ENCODE measurements at regions not wholly inside any gene's neighbourhood (a gene's known extent, or its start where the extent isn't known, plus 50 kb on each side); places are given as distances from the start of the nearest gene placed in this dataset.

GRCh38 chr9:108277216-108277615, 578.6 kb downstream of the ACTL7B start:
- Histone ChIP-seq H3K36me3 (no peaks in the 10 kb centered on the region), H3K4me1 (peaks cover 0 to 7% (median 5%) of the 10 kb centered on the region in 9 donors), H3K27me3 (no peaks in the 10 kb centered on the region), H3K9me3 (no peaks in the 10 kb centered on the region), H3K4me3 (no peak overlapping the region), H3K27ac (no peak overlapping the region)
- no peak for DNase-seq
- TF ChIP-seq CTCF (IDR thresholded peaks at IDR 0.05), result no peak
- intact Hi-C loops (cut with DNase I), result loop anchor here in 4 of 10 donors (10.0 kb wide), 2 partner anchors 288 to 812 kb away; no protein-coding TSS in a partner anchor
- no peak for ATAC-seq

GRCh38 chr9:108275906-108276305, 579.9 kb downstream of the ACTL7B start:
- Histone ChIP-seq H3K4me1 (peaks cover 0 to 11% (median 8%) of the 10 kb centered on the region in 9 donors), H3K36me3 (no peaks in the 10 kb centered on the region), H3K9me3 (no peaks in the 10 kb centered on the region), H3K4me3 (no peak overlapping the region), H3K27me3 (no peaks in the 10 kb centered on the region), H3K27ac (no peak overlapping the region)
- no peak for TF ChIP-seq CTCF (IDR thresholded peaks at IDR 0.05)
- 86 to 91% methylated on average over 2 of the region's 2 CpGs for WGBS, 2 donors
- DNase-seq (no peak), ATAC-seq (no peak)
- intact Hi-C loops (cut with DNase I), result loop anchor here in 4 of 10 donors (10.0 kb wide), 2 partner anchors 289 to 811 kb away; no protein-coding TSS in a partner anchor

- DNase-seq (no peak), ATAC-seq (no peak)
- Histone ChIP-seq H3K27ac (no peak overlapping the region), H3K36me3 (no peaks in the 10 kb centered on the region), H3K27me3 (no peaks in the 10 kb centered on the region), H3K4me3 (no peak overlapping the region), H3K4me1 (peaks cover 0 to 18% (median 8%) of the 10 kb centered on the region in 9 donors), H3K9me3 (no peaks in the 10 kb centered on the region)
- no peak for TF ChIP-seq CTCF (IDR thresholded peaks at IDR 0.05)
- 76 to 82% methylated on average over 5 of the region's 5 CpGs for WGBS, 2 donors
- intact Hi-C loops (cut with DNase I), result loop anchor here in 7 of 10 donors (5.0 to 10.0 kb wide), 8 partner anchors 113 to 810 kb away; partner anchors contain the start of gene KLF4 (in 3 of the 7)
Observed at GRCh38 chr9:108274971-108275370, 580.8 kb downstream of the ACTL7B start.

GRCh38 chr9:108273988-108274387, 581.8 kb downstream of the ACTL7B start:
- TF ChIP-seq CTCF (IDR thresholded peaks at IDR 0.05), result no peak
- Histone ChIP-seq H3K4me1 (peaks cover 0 to 23% (median 8%) of the 10 kb centered on the region in 9 donors), H3K27me3 (no peaks in the 10 kb centered on the region), H3K9me3 (no peaks in the 10 kb centered on the region), H3K36me3 (no peaks in the 10 kb centered on the region), H3K4me3 (no peak overlapping the region), H3K27ac (no peak overlapping the region)
- 98 to 99% methylated on average over 2 of the region's 2 CpGs for WGBS, 2 donors
- intact Hi-C loops (cut with DNase I), result loop anchor here in 7 of 10 donors (5.0 to 10.0 kb wide), 8 partner anchors 112 to 809 kb away; partner anchors contain the start of gene KLF4 (in 3 of the 7)
- ATAC-seq (no peak), DNase-seq (no peak)

Measured in heart right ventricle (tissue), 16 donors.